ENCODE measurements at regions not wholly inside any gene's neighbourhood (a gene's known extent, or its start where the extent isn't known, plus 50 kb on each side); places are given as distances from the start of the nearest gene placed in this dataset.
"Not testable (repeated sequence)": the region's sequence is repeated elsewhere in the genome, so short reads cannot be mapped to it uniquely, and the experiment has no call there.

DNA sequence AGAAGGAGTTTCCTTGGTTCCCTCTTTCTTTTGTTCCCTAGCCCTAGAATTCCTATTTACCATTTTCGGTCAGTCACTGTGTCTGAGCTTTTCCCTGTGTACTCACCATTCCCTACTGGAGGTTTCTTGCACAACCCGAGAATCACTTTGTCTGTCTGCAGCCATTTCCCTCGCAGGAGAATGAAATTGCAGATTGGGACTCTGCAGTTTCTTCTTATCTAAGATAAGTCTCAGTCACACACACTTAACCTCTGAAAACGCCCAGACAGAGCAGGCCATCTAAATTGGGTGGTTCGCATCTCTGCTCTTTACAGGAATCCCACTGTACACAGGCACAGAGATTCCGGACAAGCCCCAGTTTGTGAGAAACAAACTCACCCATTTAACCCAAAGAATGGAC, 58.6 kb upstream of the CNTNAP2 start:
- in situ Hi-C loops (cut with MboI; ENCODE audit: low pct_unique_long_range_greater_than_20kb, low sequenced_read_pairs, unreplicated experiment), result no loop called here
- TF ChIP-seq, protein P1, sequence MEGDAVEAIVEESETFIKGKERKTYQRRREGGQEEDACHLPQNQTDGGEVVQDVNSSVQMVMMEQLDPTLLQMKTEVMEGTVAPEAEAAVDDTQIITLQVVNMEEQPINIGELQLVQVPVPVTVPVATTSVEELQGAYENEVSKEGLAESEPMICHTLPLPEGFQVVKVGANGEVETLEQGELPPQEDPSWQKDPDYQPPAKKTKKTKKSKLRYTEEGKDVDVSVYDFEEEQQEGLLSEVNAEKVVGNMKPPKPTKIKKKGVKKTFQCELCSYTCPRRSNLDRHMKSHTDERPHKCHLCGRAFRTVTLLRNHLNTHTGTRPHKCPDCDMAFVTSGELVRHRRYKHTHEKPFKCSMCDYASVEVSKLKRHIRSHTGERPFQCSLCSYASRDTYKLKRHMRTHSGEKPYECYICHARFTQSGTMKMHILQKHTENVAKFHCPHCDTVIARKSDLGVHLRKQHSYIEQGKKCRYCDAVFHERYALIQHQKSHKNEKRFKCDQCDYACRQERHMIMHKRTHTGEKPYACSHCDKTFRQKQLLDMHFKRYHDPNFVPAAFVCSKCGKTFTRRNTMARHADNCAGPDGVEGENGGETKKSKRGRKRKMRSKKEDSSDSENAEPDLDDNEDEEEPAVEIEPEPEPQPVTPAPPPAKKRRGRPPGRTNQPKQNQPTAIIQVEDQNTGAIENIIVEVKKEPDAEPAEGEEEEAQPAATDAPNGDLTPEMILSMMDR (IDR thresholded peaks at IDR 0.05; ENCODE audit: extremely low read depth, insufficient read depth, missing control alignments), result no peak

DNA sequence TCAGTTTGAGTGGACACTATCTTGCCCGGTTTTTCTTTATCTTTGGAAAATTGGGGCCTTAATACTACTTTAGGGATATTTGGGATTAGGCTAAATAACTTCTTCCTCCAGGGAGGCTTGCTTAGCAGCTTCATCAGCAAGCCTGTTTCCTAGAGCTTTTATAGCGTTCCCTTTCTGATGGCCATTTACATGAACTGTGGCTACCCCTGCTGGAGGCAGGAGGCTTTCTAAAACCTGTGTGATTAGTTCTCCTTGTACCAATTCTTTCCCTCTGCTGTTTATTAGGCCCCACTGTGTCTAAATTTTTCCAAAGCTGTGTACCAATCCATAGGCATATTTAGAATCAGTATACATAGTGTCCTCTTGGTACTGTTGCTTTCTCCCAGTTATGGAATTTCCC, 61.7 kb upstream of the CNTNAP2 start:
- TF ChIP-seq, protein P1 (IDR thresholded peaks at IDR 0.05; ENCODE audit: extremely low read depth, insufficient read depth, missing control alignments), result no peak
- in situ Hi-C loops (cut with MboI; ENCODE audit: low pct_unique_long_range_greater_than_20kb, low sequenced_read_pairs, unreplicated experiment), result no loop called here
- no peak for DNase-seq (ENCODE audit: low spot score)

More for the DNA sequence above, 58.6 kb upstream of the CNTNAP2 start:
- no peak for DNase-seq (ENCODE audit: low spot score)

DNA sequence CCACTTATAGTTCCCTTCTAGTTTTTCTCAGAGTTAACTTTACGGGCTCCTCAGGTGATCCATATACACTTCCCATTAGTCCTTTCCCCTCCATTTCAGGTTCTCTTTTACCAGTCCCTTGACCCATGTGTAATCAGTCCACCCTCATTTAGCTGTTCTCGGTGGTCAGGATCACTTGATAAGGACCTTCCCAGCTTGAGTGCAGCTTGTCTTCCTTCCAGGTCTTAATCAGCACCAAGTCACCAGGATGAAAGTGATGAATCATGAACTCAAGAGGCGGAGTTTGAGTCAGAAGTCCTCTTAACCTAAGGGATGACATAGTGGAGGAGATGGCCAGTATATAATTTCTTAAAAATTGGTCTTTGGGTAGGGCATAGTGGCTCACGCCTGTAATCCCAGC, 63.1 kb upstream of the CNTNAP2 start:
- TF ChIP-seq, protein P1 (IDR thresholded peaks at IDR 0.05; ENCODE audit: extremely low read depth, insufficient read depth, missing control alignments), result no peak
- DNase-seq (ENCODE audit: low spot score), result no peak
- in situ Hi-C loops (cut with MboI; ENCODE audit: low pct_unique_long_range_greater_than_20kb, low sequenced_read_pairs, unreplicated experiment), result no loop called here

DNA sequence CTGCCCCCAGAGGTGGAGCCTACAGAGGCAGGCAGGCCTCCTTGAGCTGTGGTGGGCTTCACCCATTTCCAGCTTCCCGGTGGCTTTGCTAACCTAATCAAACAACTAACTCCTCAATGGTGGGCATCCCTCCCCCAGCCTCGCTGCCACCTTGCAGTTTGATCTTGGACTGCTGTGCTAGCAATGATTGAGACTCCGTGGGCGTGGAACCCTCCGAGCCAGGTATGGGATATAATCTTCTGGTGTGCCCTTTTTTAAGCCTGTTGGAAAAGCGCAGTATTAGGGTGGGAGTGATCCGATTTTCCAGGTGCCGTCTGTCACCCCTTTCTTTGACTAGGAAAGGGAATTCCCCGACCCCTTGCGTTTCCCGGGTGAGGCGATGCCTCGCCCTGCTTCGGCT, 73.3 kb upstream of the CNTNAP2 start:
- DNase-seq (ENCODE audit: low spot score); in situ Hi-C loops (cut with MboI; ENCODE audit: low pct_unique_long_range_greater_than_20kb, low sequenced_read_pairs, unreplicated experiment): not testable (repeated sequence)

DNA sequence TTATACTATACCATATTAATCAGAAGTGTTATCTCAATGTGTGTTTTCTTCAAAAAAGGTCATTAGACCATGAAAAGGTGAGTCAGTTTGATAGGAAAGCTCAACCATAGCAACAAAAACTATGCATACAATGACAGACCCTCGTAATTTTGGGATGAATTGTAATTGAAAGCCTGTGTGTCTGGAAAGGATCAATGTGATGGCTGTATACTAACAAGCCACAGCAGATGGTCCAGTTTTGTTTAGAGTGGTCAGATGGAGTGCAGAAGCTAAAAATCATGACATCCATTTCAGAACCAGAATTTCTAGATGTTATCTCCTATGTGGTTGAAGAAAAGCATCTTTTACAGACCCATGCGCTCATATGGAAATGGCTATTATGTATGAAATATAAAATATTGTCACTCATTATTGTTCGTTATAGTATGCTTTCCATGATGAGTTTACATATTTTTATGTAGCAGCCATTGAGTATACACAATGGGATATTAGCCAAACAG, 88.3 kb upstream of the CNTNAP2 start:
- TF ChIP-seq, protein P1 (IDR thresholded peaks at IDR 0.05; ENCODE audit: extremely low read depth, insufficient read depth, missing control alignments), result no peak
- DNase-seq (ENCODE audit: low spot score), result no peak
- in situ Hi-C loops (cut with MboI; ENCODE audit: low pct_unique_long_range_greater_than_20kb, low sequenced_read_pairs, unreplicated experiment), result no loop called here

DNA sequence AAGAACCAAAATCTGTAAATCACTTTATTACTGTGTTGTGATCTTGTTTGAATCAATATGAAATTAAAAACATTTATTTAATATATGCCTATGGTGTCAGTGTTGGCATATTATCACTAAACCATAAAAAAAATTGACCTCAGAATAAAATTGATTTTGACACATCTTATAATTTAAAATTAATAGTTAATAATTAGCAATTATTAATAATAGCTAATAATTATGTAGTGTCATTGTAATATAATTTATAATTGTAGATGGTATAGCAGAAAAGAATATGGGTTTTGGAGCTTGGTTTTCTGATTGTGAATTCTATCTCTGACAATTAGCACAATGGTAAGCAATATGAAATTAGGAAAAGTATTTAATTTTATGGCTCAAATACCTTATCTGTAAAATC, 89.4 kb upstream of the CNTNAP2 start:
- no peak for DNase-seq (ENCODE audit: low spot score)
- TF ChIP-seq, protein P1 (IDR thresholded peaks at IDR 0.05; ENCODE audit: extremely low read depth, insufficient read depth, missing control alignments), result no peak
- in situ Hi-C loops (cut with MboI; ENCODE audit: low pct_unique_long_range_greater_than_20kb, low sequenced_read_pairs, unreplicated experiment), result no loop called here

DNA sequence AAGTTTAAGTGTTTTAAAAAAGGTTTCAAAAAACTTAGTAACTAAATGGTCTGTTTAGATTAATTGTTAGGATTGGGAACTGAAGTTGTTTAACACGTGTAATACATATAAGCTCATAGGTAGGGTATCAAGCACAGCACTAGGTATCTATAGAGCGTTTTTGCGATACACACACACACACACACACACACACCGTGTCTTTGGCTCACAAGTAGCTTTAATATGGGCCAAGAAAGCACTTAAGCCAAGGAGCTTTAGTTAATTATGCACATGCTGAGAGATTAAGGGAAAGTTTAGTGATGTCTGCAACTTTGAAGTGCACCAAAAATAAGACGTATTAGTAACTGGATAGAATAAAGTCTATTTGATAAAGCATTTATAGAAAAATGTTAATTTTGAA, 93.8 kb upstream of the CNTNAP2 start:
- TF ChIP-seq, protein P1 (IDR thresholded peaks at IDR 0.05; ENCODE audit: extremely low read depth, insufficient read depth, missing control alignments), result no peak
- DNase-seq (ENCODE audit: low spot score), result no peak
- in situ Hi-C loops (cut with MboI; ENCODE audit: low pct_unique_long_range_greater_than_20kb, low sequenced_read_pairs, unreplicated experiment), result no loop called here

DNA sequence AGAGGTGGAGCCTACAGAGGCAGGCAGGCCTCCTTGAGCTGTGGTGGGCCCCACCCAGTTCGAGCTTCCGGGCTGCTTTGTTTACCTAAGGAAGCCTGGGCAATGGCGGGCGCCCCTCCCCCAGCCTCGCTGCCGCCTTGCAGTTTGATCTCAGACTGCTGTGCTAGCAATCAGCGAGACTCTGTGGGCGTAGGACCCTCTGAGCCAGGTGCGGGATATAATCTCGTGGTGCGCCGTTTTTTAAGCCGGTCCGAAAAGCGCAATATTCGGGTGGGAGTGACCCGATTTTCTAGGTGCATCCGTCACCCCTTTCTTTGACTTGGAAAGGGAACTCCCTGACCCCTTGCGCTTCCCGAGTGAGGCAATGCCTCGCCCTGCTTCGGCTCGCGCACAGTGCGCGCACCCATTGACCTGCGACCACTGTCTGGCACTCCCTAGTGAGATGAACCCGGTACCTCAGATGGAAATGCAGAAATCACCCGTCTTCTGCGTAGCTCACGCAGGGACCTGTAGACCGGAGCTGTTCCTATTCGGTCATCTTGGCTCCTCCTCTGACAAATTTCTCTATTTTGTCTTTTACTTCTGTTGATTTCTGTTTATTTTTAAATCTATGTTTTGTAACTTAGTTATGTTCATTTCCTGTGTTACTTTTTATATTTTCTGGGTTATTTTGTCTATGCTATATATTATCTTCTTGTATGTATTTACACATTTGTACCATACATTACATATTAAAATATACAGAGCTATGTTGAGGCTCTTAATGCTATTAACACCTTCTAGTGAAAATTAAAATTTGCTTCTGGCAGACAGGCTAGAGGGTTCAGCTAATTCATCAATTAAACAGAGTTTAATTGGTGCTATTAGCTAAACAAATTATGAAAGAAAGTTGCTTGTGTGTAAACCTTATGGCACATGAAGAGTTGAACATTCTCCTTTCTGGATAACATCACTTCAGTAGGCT, 97.3 kb upstream of the CNTNAP2 start:
- DNase-seq (ENCODE audit: low spot score); in situ Hi-C loops (cut with MboI; ENCODE audit: low pct_unique_long_range_greater_than_20kb, low sequenced_read_pairs, unreplicated experiment): not testable (repeated sequence)

DNA sequence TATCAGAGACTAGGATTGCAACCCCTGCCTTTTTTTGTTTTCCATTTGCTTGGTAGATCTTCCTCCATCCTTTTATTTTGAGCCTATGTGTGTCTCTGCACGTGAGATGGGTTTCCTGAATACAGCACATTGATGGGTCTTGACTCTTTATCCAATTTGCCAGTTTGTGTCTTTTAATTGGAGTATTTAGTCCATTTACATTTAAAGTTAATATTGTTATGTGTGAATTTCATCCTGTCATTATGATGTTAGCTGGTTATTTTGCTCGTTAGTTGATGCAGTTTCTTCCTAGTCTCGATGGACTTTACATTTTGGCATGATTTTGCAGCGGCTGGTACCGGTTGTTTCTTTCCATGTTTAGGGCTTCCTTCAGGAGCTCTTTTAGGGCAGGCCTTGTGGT, 99.2 kb upstream of the CNTNAP2 start:
- in situ Hi-C loops (cut with MboI; ENCODE audit: low pct_unique_long_range_greater_than_20kb, low sequenced_read_pairs, unreplicated experiment); DNase-seq (ENCODE audit: low spot score): not testable (repeated sequence)

DNA sequence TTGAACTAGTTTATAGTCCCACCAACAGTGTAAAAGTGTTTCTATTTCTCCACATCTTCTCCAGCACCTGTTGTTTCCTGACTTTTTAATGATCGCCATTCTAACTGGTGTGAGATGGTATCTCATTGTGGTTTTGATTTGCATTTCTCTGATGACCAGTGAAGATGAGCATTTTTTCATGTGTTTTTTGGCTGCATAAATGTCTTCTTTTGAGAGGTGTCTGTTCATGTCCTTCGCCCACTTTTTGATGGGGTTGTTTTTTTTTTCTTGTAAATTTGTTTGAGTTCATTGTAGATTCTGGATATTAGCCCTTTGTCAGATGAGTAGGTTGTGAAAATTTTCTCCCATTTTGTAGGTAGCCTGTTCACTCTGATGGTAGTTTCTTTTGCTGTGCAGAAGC, 102.4 kb upstream of the CNTNAP2 start:
- DNase-seq (ENCODE audit: low spot score); in situ Hi-C loops (cut with MboI; ENCODE audit: low pct_unique_long_range_greater_than_20kb, low sequenced_read_pairs, unreplicated experiment): not testable (repeated sequence)

All from GM13977 (cell line).